ENCODE measurements at regions not wholly inside any gene's neighbourhood (a gene's known extent, or its start where the extent isn't known, plus 50 kb on each side); places are given as distances from the start of the nearest gene placed in this dataset.
"Not testable (repeated sequence)": the region's sequence is repeated elsewhere in the genome, so short reads cannot be mapped to it uniquely, and the experiment has no call there.

GRCh38 chr12:31177514-31177913 is 103.9 kb downstream of the DDX11 start:
- not testable (repeated sequence) for TF ChIP-seq CTCF, POLR2AphosphoS5 (IDR thresholded peaks at IDR 0.05)

Data from stomach (tissue), 4 donors.